Urinary bladder (tissue), 3 donors: ENCODE measurements at regions not wholly inside any gene's neighbourhood (a gene's known extent, or its start where the extent isn't known, plus 50 kb on each side); places are given as distances from the start of the nearest gene placed in this dataset.
"Not testable (repeated sequence)": the region's sequence is repeated elsewhere in the genome, so short reads cannot be mapped to it uniquely, and the experiment has no call there.

Experiments used
- DNase-seq: peaks from one replicate; pipeline ENCODE4 v3.0.0-alpha.2; 2015; ENCODE audit errors: extremely low spot score
- H3K27ac ChIP-seq: one replicate; pipeline ENCODE4 v1.5.1; 2013; ENCODE audit warnings: low read depth, mild to moderate bottlenecking, moderate library complexity
- H3K36me3 ChIP-seq: one replicate; pipeline ENCODE4 v1.6.1; 2013; ENCODE audit warnings: mild to moderate bottlenecking, moderate library complexity; ENCODE audit not compliant: insufficient read depth
- H3K4me1 ChIP-seq: one replicate; pipeline ENCODE4 v1.6.1; 2013; ENCODE audit warnings: mild to moderate bottlenecking, moderate library complexity; ENCODE audit not compliant: insufficient read depth
- H3K4me3 ChIP-seq: one replicate; pipeline ENCODE4 v1.5.1; 2013; ENCODE audit warnings: low read depth, low read length
- WGBS: extraction: QIAGEN DNeasy Blood & Tissue Kit; methylation state at CpG from one replicate; pipeline ENCODE4 v1.1.7; 2013; 5-methylcytosine and 5-hydroxymethylcytosine counted together
- donor health status: healthy with polysubstance abuse.
- donor health status: healthy.

GRCh38 chr12:105682821-105683220 is 352.3 kb downstream of the C12orf75 start:
- not testable (repeated sequence) for H3K36me3 ChIP-seq
- WGBS: 75% methylated on average over 1 of the region's 1 CpG

GRCh38 chr12:105683836-105684235 is 353.3 kb downstream of the C12orf75 start:
- H3K4me1 ChIP-seq, H3K4me3 ChIP-seq, H3K27ac ChIP-seq, DNase-seq, H3K36me3 ChIP-seq: not testable (repeated sequence)
- WGBS: 94% methylated on average over 4 of the region's 4 CpGs

More at GRCh38 chr12:105682821-105683220, 352.3 kb downstream of the C12orf75 start:
- H3K4me1 ChIP-seq, DNase-seq, H3K27ac ChIP-seq, H3K4me3 ChIP-seq: not testable (repeated sequence)

GRCh38 chr12:105698075-105698474 is 367.6 kb downstream of the C12orf75 start:
- H3K4me3 ChIP-seq: no peak overlapping the region
- no peaks in the 10 kb centered on the region for H3K36me3 ChIP-seq
- no peak for DNase-seq
- no peaks in the 10 kb centered on the region for H3K4me1 ChIP-seq
- H3K27ac ChIP-seq: no peak overlapping the region
- WGBS: 89% methylated on average over 3 of the region's 3 CpGs

GRCh38 chr12:105699209-105699608 is 368.7 kb downstream of the C12orf75 start:
- Histone ChIP-seq H3K4me3 (no peak overlapping the region), H3K36me3 (no peaks in the 10 kb centered on the region), H3K27ac (no peak overlapping the region), H3K4me1 (no peaks in the 10 kb centered on the region)
- DNase-seq: no peak
- 90% methylated on average over 1 of the region's 1 CpG for WGBS

- no peak for DNase-seq
- H3K36me3 ChIP-seq: no peaks in the 10 kb centered on the region
- WGBS: 78% methylated on average over 6 of the region's 6 CpGs
- H3K27ac ChIP-seq: no peak overlapping the region
- no peak overlapping the region for H3K4me3 ChIP-seq
- no peaks in the 10 kb centered on the region for H3K4me1 ChIP-seq
These were observed 374.3 kb downstream of the C12orf75 start for GRCh38 chr12:105704787-105705186.

- 80% methylated on average over 8 of the region's 8 CpGs for WGBS
These were observed 374.7 kb downstream of the C12orf75 start for GRCh38 chr12:105705235-105705634.

GRCh38 chr12:105705765-105706164 is 375.3 kb downstream of the C12orf75 start:
- Histone ChIP-seq H3K36me3 (no peaks in the 10 kb centered on the region), H3K4me1 (no peaks in the 10 kb centered on the region), H3K27ac (no peak overlapping the region), H3K4me3 (no peak overlapping the region)
- DNase-seq: no peak
- 31% methylated on average over 7 of the region's 7 CpGs for WGBS

More at GRCh38 chr12:105705235-105705634, 374.7 kb downstream of the C12orf75 start:
- Histone ChIP-seq H3K4me3 (no peak overlapping the region), H3K36me3 (no peaks in the 10 kb centered on the region), H3K4me1 (no peaks in the 10 kb centered on the region), H3K27ac (no peak overlapping the region)
- DNase-seq: no peak

GRCh38 chr12:105706321-105706972 is 376.0 kb downstream of the C12orf75 start:
- WGBS: 96% methylated on average over 8 of the region's 8 CpGs
- Histone ChIP-seq H3K27ac (no peak overlapping the region), H3K36me3 (no peaks in the 10 kb centered on the region), H3K4me1 (no peaks in the 10 kb centered on the region), H3K4me3 (no peak overlapping the region)
- no peak for DNase-seq

GRCh38 chr12:105706973-105707334 is 376.5 kb downstream of the C12orf75 start:
- Histone ChIP-seq H3K36me3 (no peaks in the 10 kb centered on the region), H3K27ac (no peak overlapping the region), H3K4me3 (no peak overlapping the region), H3K4me1 (no peaks in the 10 kb centered on the region)
- DNase-seq: no peak
- 89% methylated on average over 3 of the region's 3 CpGs for WGBS

GRCh38 chr12:105713606-105714305 is 383.3 kb downstream of the C12orf75 start:
- Histone ChIP-seq H3K27ac (no peak overlapping the region), H3K4me1 (no peaks in the 10 kb centered on the region), H3K4me3 (no peak overlapping the region), H3K36me3 (no peaks in the 10 kb centered on the region)
- WGBS: 86% methylated on average over 4 of the region's 4 CpGs
- no peak for DNase-seq

- Histone ChIP-seq H3K36me3 (no peaks in the 10 kb centered on the region), H3K4me3 (no peak overlapping the region), H3K4me1 (no peaks in the 10 kb centered on the region), H3K27ac (no peak overlapping the region)
- 88% methylated on average over 5 of the region's 5 CpGs for WGBS
- no peak for DNase-seq
These were observed 386.1 kb downstream of the C12orf75 start for GRCh38 chr12:105716621-105717020.

GRCh38 chr12:105721051-105721825 is 390.7 kb downstream of the C12orf75 start:
- Histone ChIP-seq H3K27ac (no peak overlapping the region), H3K36me3 (no peaks in the 10 kb centered on the region), H3K4me3 (no peak overlapping the region), H3K4me1 (no peaks in the 10 kb centered on the region)
- WGBS: 74% methylated on average over 5 of the region's 5 CpGs
- no peak for DNase-seq

GRCh38 chr12:105721891-105722290 is 391.4 kb downstream of the C12orf75 start:
- 75% methylated on average over 2 of the region's 2 CpGs for WGBS
- DNase-seq: no peak
- H3K27ac ChIP-seq: no peak overlapping the region
- no peaks in the 10 kb centered on the region for H3K4me1 ChIP-seq
- no peak overlapping the region for H3K4me3 ChIP-seq
- H3K36me3 ChIP-seq: no peaks in the 10 kb centered on the region

- Histone ChIP-seq H3K36me3 (no peaks in the 10 kb centered on the region), H3K4me1 (no peaks in the 10 kb centered on the region), H3K4me3 (no peak overlapping the region), H3K27ac (no peak overlapping the region)
- 97% methylated on average over 2 of the region's 2 CpGs for WGBS
- DNase-seq: no peak
These were observed 392.6 kb downstream of the C12orf75 start for GRCh38 chr12:105723066-105723465.
